ENCODE measurements at regions not wholly inside any gene's neighbourhood (a gene's known extent, or its start where the extent isn't known, plus 50 kb on each side); places are given as distances from the start of the nearest gene placed in this dataset.

DNA sequence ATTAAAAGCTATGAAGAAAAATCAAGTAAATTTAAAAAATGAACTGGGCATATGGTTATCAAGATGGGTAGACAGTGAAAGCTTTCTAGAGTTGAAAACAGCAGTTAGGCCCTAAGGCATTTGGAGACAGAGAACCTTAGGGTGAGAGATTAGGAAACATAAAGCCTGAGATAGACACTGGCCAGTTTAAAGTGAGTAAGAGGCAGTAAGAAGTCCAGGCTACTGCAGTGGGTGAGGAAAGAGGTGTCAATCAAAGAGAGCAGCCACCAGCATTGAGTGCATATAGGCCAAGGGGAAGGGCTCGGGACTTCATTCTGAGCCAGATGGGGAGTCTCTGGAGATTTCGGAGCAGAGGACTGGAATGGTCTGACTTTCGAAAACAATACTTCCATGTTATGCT, 1360.5 kb upstream of the ADGRL4 start:
- TF ChIP-seq, protein P1, sequence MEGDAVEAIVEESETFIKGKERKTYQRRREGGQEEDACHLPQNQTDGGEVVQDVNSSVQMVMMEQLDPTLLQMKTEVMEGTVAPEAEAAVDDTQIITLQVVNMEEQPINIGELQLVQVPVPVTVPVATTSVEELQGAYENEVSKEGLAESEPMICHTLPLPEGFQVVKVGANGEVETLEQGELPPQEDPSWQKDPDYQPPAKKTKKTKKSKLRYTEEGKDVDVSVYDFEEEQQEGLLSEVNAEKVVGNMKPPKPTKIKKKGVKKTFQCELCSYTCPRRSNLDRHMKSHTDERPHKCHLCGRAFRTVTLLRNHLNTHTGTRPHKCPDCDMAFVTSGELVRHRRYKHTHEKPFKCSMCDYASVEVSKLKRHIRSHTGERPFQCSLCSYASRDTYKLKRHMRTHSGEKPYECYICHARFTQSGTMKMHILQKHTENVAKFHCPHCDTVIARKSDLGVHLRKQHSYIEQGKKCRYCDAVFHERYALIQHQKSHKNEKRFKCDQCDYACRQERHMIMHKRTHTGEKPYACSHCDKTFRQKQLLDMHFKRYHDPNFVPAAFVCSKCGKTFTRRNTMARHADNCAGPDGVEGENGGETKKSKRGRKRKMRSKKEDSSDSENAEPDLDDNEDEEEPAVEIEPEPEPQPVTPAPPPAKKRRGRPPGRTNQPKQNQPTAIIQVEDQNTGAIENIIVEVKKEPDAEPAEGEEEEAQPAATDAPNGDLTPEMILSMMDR (IDR thresholded peaks at IDR 0.05), result no peak
- TF ChIP-seq POLR2A (IDR thresholded peaks at IDR 0.05), result no peak

Measured in adrenal gland (tissue), 5 donors.